Endodermal cell (in vitro differentiated cells): ENCODE measurements at regions not wholly inside any gene's neighbourhood (a gene's known extent, or its start where the extent isn't known, plus 50 kb on each side); places are given as distances from the start of the nearest gene placed in this dataset.

Experiments
- DNase-seq: peaks from one replicate; pipeline ENCODE4 v3.0.0-alpha.2; 2017
- H3K27ac ChIP-seq: 2 replicates; pipeline ENCODE4 v1.5.1; 2013; ENCODE audit warnings: mild to moderate bottlenecking, low read depth, low read length, moderate library complexity
- H3K27me3 ChIP-seq: 2 replicates; pipeline ENCODE4 v1.6.1; 2013; ENCODE audit warnings: mild to moderate bottlenecking, low read length, moderate library complexity; ENCODE audit not compliant: insufficient read depth, control insufficient read depth, poor library complexity, severe bottlenecking
- H3K36me3 ChIP-seq: 2 replicates; pipeline ENCODE4 v1.7.0; 2013; ENCODE audit warnings: mild to moderate bottlenecking, low read length, moderate library complexity; ENCODE audit not compliant: control insufficient read depth, insufficient read depth
- H3K4me1 ChIP-seq: one replicate; pipeline ENCODE4 v1.7.0; 2013; ENCODE audit warnings: low read length; ENCODE audit not compliant: control insufficient read depth, insufficient read depth
- H3K4me3 ChIP-seq: 2 replicates; pipeline ENCODE4 v1.5.1; 2013; ENCODE audit warnings: mild to moderate bottlenecking, low read length, moderate library complexity
- H3K9ac ChIP-seq: 2 replicates; pipeline ENCODE4 v1.6.1; 2013; ENCODE audit warnings: mild to moderate bottlenecking, low read length, moderate library complexity; ENCODE audit not compliant: poor library complexity, severe bottlenecking; ENCODE audit errors: extremely low read depth
- H3K9me3 ChIP-seq: 2 replicates; pipeline ENCODE4 v1.6.1; 2013; ENCODE audit warnings: mild to moderate bottlenecking, low read length, moderate library complexity; ENCODE audit not compliant: control insufficient read depth
- H3K27ac Mint-ChIP-seq: 2 replicates; pipeline ENCODE4 v1.8.0; 2020; ENCODE audit warnings: mixed read lengths
- H3K27me3 Mint-ChIP-seq: 2 replicates; pipeline ENCODE4 v1.8.0; 2021; ENCODE audit warnings: mild to moderate bottlenecking, mixed read lengths; ENCODE audit not compliant: insufficient read depth
- H3K36me3 Mint-ChIP-seq: 2 replicates; pipeline ENCODE4 v1.8.0; 2020; ENCODE audit warnings: low read depth, mixed read lengths
- H3K4me1 Mint-ChIP-seq: 2 replicates; pipeline ENCODE4 v1.8.0; 2020; ENCODE audit warnings: mixed read lengths
- H3K4me3 Mint-ChIP-seq: 2 replicates; pipeline ENCODE4 v1.8.0; 2020; ENCODE audit warnings: mild to moderate bottlenecking, moderate library complexity, mixed read lengths
- H3K9me3 Mint-ChIP-seq: 2 replicates; pipeline ENCODE4 v1.8.0; 2020; ENCODE audit warnings: mild to moderate bottlenecking, mixed read lengths
- WGBS, 2 experiments: methylation state at CpG; one replicate each; pipeline versions ENCODE4 v1.1.5 to v1.1.7; 2013; ENCODE audit warnings: missing lambda C conversion rate in 2 of 2, mixed read lengths in 1 of 2; ENCODE audit not compliant: insufficient coverage in 1 of 2, insufficient read length in 1 of 2; 5-methylcytosine and 5-hydroxymethylcytosine counted together
- TF ChIP-seq, protein P1 (sequence below): fragments of 200-600 bp; sonication (generic); conservative IDR thresholded peaks from 2 replicates; pipeline ENCODE4 v1.5.0; 2021; ENCODE audit warnings: antibody characterized with exemption, mild to moderate bottlenecking

DNA sequence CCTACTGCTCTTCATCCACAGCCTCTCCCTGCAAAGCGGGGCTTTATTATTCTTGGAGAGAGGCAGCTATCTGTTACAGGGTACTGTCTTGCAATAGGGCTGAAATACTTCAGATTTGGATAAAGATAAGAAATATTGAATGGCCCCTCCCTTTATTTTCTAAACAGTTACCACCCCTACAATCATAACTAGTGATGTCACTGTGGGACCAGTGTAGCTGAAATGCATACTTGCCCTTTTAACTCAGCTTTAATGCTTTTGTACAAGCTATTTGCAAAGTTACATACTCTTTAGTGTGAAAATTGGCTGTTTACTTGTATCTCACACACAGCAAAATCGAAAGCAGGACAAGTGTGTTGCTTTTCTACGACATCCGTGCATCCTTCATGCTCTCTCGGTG lies 261.7 kb upstream of the GATB start:
- whole genome bisulfite sequencing, 2 experiments = 78 to 92% methylated on average over 4 to 5 of the region's 5 CpGs
- Histone ChIP-seq H3K9me3 (no peaks in the 10 kb centered on the region), H3K9ac (no peak overlapping the region), H3K4me1 (no peaks in the 10 kb centered on the region), H3K27ac (no peak overlapping the region), H3K36me3 (no peaks in the 10 kb centered on the region), H3K27me3 (peaks cover 43% of the 10 kb centered on the region), H3K4me3 (no peak overlapping the region)
- H3K27ac Mint-ChIP-seq = no peak overlapping the region
- H3K36me3 Mint-ChIP-seq = no peaks in the 10 kb centered on the region
- no peaks in the 10 kb centered on the region for H3K4me1 Mint-ChIP-seq
- H3K4me3 Mint-ChIP-seq = no peak overlapping the region
- peaks cover 30% of the 10 kb centered on the region for H3K27me3 Mint-ChIP-seq
- no peaks in the 10 kb centered on the region for H3K9me3 Mint-ChIP-seq
- no peak for DNase-seq
- TF ChIP-seq, protein P1, sequence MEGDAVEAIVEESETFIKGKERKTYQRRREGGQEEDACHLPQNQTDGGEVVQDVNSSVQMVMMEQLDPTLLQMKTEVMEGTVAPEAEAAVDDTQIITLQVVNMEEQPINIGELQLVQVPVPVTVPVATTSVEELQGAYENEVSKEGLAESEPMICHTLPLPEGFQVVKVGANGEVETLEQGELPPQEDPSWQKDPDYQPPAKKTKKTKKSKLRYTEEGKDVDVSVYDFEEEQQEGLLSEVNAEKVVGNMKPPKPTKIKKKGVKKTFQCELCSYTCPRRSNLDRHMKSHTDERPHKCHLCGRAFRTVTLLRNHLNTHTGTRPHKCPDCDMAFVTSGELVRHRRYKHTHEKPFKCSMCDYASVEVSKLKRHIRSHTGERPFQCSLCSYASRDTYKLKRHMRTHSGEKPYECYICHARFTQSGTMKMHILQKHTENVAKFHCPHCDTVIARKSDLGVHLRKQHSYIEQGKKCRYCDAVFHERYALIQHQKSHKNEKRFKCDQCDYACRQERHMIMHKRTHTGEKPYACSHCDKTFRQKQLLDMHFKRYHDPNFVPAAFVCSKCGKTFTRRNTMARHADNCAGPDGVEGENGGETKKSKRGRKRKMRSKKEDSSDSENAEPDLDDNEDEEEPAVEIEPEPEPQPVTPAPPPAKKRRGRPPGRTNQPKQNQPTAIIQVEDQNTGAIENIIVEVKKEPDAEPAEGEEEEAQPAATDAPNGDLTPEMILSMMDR = no peak

DNA sequence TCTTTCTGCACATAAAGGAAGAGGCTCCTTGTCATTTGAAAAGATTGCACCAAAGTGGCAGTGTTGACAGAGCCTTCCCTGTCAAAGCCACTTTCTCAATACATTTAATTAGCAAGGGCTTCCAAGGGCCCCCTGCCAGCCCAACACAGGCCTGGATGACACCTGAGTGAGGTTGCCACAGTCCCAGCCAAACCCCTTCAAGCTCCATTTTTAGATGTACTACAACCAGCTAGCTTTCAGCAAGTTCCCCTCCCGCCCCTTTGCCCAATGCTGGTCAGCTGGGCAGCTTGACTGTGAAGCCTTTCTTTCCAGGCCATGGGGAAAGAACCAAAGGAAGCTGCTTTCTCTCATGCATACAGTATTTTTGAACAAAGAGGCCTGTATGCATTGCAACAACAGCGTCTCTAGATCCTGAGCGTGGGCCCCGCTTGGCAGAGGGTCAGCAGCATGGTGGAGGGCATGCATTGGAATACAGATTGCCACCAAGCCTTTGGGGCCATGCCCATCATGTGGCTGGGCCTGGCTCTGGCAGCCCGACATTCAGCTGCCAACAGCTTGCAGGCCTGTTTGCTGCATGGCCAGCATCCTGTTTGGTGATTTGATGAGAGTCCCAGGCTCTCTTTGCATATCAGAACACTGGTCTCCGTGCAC lies 261.1 kb upstream of the GATB start:
- no peaks in the 10 kb centered on the region for H3K4me1 Mint-ChIP-seq
- TF ChIP-seq, protein P1 = no peak
- Histone ChIP-seq H3K27ac (no peak overlapping the region), H3K9ac (no peak overlapping the region), H3K4me3 (no peak overlapping the region), H3K9me3 (no peaks in the 10 kb centered on the region), H3K27me3 (peaks cover 50% of the 10 kb centered on the region), H3K36me3 (no peaks in the 10 kb centered on the region), H3K4me1 (no peaks in the 10 kb centered on the region)
- peaks cover 36% of the 10 kb centered on the region for H3K27me3 Mint-ChIP-seq
- 90 to 91% methylated on average over 5 to 6 of the region's 6 CpGs for WGBS, 2 experiments
- no peaks in the 10 kb centered on the region for H3K36me3 Mint-ChIP-seq
- H3K9me3 Mint-ChIP-seq = no peaks in the 10 kb centered on the region
- no peak for DNase-seq
- no peak overlapping the region for H3K27ac Mint-ChIP-seq
- no peak overlapping the region for H3K4me3 Mint-ChIP-seq

DNA sequence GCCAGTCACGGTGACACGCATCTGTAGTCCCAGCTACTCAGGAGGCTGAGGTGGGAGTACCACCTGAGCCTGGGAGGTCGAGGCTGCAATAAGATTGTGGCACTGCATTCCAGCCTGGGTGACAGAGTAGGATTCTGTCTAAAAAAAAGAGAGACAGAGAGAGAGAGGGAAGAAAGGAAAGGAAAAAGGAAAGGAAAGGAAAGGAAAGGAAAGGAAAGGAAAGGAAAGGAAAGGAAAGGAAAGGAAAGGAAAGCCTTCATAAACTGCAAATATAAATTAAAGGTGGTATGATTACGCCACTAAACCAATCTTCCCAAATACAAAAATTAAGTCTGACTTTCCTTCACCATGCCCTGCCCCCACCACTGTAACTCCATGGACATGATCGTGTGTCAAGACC lies 259.3 kb upstream of the GATB start:
- Mint-ChIP-seq H3K4me1 (no peaks in the 10 kb centered on the region), H3K9me3 (no peaks in the 10 kb centered on the region), H3K27ac (no peak overlapping the region), H3K36me3 (no peaks in the 10 kb centered on the region), H3K27me3 (peaks cover 53% of the 10 kb centered on the region), H3K4me3 (no peak overlapping the region)
- DNase-seq = no peak
- Histone ChIP-seq H3K9ac (no peak overlapping the region), H3K36me3 (no peaks in the 10 kb centered on the region), H3K27me3 (peaks cover 67% of the 10 kb centered on the region), H3K9me3 (no peaks in the 10 kb centered on the region), H3K27ac (no peak overlapping the region), H3K4me3 (no peak overlapping the region), H3K4me1 (no peaks in the 10 kb centered on the region)
- WGBS, 2 experiments = 91 to 95% methylated on average over 5 of the region's 5 CpGs
- TF ChIP-seq, protein P1 = no peak
